Muscle layer of colon (tissue), 2 donors: ENCODE measurements at regions not wholly inside any gene's neighbourhood (a gene's known extent, or its start where the extent isn't known, plus 50 kb on each side); places are given as distances from the start of the nearest gene placed in this dataset.

Source experiments
- H3K27ac ChIP-seq: one replicate; pipeline ENCODE4 v1.7.0; 2013; ENCODE audit warnings: low read depth, mild to moderate bottlenecking, low read length, moderate library complexity
- H3K27me3 ChIP-seq, 2 donors: one replicate each; pipeline ENCODE4 v1.7.0; 2013; ENCODE audit warnings: low read length in 2 of 2, mild to moderate bottlenecking in 2 of 2; ENCODE audit not compliant: insufficient read depth in 2 of 2, control insufficient read depth in 1 of 2
- H3K36me3 ChIP-seq: one replicate; pipeline ENCODE4 v1.7.0; 2013; ENCODE audit warnings: mild to moderate bottlenecking, low read length; ENCODE audit not compliant: insufficient read depth
- H3K4me1 ChIP-seq: one replicate; pipeline ENCODE4 v1.7.0; 2013; ENCODE audit warnings: mild to moderate bottlenecking, low read length; ENCODE audit not compliant: insufficient read depth
- H3K4me3 ChIP-seq, 2 donors: one replicate each; pipeline ENCODE4 v1.7.0; 2013; ENCODE audit warnings: low read length in 2 of 2, low read depth in 1 of 2, mild to moderate bottlenecking in 1 of 2, moderate library complexity in 1 of 2
- H3K9ac ChIP-seq: one replicate; pipeline ENCODE4 v1.7.0; 2013; ENCODE audit warnings: low read length
- H3K9me3 ChIP-seq: one replicate; pipeline ENCODE4 v1.7.0; 2013; ENCODE audit warnings: mild to moderate bottlenecking, low read length
- donor health status: abdominal sarcoma.
- donor health status: Adenocarcinoma of cecum.

DNA sequence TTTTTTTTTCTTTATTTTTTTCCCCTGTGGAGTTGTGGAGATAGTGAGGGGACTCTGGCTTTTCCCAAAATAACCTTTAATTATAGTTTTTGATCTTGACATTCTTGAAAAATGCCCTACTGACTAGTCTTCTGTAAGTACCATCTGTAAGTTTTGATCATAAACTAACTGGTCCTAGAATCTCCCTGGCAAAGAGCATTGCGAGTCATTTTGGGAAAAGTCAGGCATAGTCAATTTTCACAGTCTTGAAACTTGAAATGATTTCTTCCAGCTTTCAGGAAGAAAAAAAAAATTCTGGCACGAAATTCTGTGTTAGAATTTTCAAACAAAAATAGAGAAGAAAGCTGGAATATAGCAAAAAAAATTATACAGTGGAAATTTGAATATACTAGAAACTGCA, 181.2 kb upstream of the SNX7 start:
- no peaks in the 10 kb centered on the region for H3K4me1 ChIP-seq
- no peak overlapping the region for H3K4me3 ChIP-seq
- no peak overlapping the region for H3K9ac ChIP-seq
- H3K27ac ChIP-seq = no peak overlapping the region
- H3K36me3 ChIP-seq = no peaks in the 10 kb centered on the region
- H3K27me3 ChIP-seq = no peaks in the 10 kb centered on the region
- no peaks in the 10 kb centered on the region for H3K9me3 ChIP-seq

GRCh38 chr1:98478121-98478520, 183.4 kb upstream of the SNX7 start:
- Histone ChIP-seq H3K4me1 (no peaks in the 10 kb centered on the region), H3K36me3 (no peaks in the 10 kb centered on the region), H3K4me3 (no peak overlapping the region), H3K27ac (no peak overlapping the region), H3K9me3 (no peaks in the 10 kb centered on the region), H3K9ac (no peak overlapping the region), H3K27me3 (no peaks in the 10 kb centered on the region)

GRCh38 chr1:98472878-98473277, 188.6 kb upstream of the SNX7 start:
- H3K36me3 ChIP-seq = no peaks in the 10 kb centered on the region
- no peaks in the 10 kb centered on the region for H3K4me1 ChIP-seq
- no peak overlapping the region for H3K4me3 ChIP-seq
- no peak overlapping the region for H3K9ac ChIP-seq
- H3K27me3 ChIP-seq = no peaks in the 10 kb centered on the region
- H3K9me3 ChIP-seq = no peaks in the 10 kb centered on the region
- no peak overlapping the region for H3K27ac ChIP-seq

DNA sequence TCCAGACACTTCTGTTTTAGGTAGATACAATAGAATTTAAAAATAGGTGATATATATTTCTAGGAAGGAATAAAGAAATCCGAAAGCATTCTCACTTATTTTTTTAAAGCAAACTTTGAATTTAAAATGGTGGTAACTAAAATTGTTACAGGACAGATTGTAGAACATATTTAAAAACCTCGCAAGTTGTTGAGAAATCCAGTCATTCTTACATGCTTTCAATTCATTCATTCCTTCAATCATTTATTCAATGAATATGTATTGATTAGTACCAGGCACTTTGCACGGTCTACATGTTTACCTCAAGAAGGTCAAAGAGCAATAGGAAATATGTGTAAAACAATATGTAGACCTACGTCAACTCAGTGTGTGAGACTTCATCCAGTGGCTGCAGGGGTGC, 189.9 kb upstream of the SNX7 start:
- no peak overlapping the region for H3K4me3 ChIP-seq
- no peaks in the 10 kb centered on the region for H3K9me3 ChIP-seq
- no peaks in the 10 kb centered on the region for H3K27me3 ChIP-seq
- no peaks in the 10 kb centered on the region for H3K4me1 ChIP-seq
- no peak overlapping the region for H3K9ac ChIP-seq
- H3K27ac ChIP-seq = no peak overlapping the region
- no peaks in the 10 kb centered on the region for H3K36me3 ChIP-seq

DNA sequence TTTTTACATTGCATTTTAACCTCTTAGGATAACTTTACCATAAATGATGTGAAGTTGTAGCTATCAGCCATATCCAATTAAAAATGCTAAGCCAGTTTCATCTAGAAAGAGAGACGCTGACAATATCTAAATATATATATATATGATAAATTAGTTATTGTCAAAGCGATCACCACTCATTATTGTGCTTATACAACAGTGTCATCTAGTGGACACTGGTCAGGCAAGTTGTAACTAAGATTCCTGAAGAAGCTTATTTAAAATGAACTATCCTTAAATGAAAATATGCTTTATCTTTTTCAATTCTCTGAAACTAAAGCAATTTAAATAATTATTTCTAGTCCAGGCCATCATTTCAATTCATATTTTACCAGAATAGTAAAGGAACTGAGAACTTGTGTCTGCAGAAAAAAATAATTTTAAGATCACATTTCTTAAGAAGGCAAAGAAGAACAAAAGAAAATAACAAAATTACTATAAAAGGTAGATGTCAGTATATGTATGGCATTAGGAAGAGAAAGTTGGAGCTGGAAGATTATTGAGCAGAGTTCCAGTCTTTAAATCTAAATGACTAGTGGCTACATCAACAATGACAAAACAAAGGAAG, 193.3 kb upstream of the SNX7 start:
- Histone ChIP-seq H3K4me3 (no peak overlapping the region), H3K4me1 (no peaks in the 10 kb centered on the region), H3K27ac (no peak overlapping the region), H3K9ac (no peak overlapping the region), H3K9me3 (no peaks in the 10 kb centered on the region), H3K27me3 (no peaks in the 10 kb centered on the region), H3K36me3 (no peaks in the 10 kb centered on the region)

DNA sequence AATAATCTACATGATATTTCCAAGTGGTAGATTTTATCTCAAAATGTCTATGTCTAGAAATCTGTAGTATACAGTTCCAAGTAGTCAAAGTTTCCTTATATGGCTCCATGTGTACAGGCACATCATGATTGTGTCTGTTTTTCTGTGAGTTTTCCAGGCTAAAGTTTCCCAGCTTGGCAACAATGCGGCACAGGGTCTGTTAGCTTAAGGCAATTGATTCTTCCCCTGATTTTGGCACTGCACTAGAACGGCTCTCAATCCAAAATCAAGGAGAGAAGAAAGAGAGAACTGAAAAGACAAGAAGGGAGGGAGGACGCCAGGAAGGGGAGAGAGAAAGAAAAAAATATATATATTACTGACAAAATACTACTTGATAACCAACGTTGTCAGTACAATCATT, 193.9 kb upstream of the SNX7 start:
- no peaks in the 10 kb centered on the region for H3K4me1 ChIP-seq
- H3K9ac ChIP-seq = no peak overlapping the region
- H3K9me3 ChIP-seq = no peaks in the 10 kb centered on the region
- no peak overlapping the region for H3K4me3 ChIP-seq
- no peaks in the 10 kb centered on the region for H3K36me3 ChIP-seq
- H3K27me3 ChIP-seq = no peaks in the 10 kb centered on the region
- H3K27ac ChIP-seq = no peak overlapping the region

GRCh38 chr1:98467122-98467521, 194.4 kb upstream of the SNX7 start:
- H3K4me3 ChIP-seq = no peak overlapping the region
- H3K9ac ChIP-seq = no peak overlapping the region
- H3K9me3 ChIP-seq = no peaks in the 10 kb centered on the region
- H3K36me3 ChIP-seq = no peaks in the 10 kb centered on the region
- no peak overlapping the region for H3K27ac ChIP-seq
- no peaks in the 10 kb centered on the region for H3K4me1 ChIP-seq
- H3K27me3 ChIP-seq = no peaks in the 10 kb centered on the region

DNA sequence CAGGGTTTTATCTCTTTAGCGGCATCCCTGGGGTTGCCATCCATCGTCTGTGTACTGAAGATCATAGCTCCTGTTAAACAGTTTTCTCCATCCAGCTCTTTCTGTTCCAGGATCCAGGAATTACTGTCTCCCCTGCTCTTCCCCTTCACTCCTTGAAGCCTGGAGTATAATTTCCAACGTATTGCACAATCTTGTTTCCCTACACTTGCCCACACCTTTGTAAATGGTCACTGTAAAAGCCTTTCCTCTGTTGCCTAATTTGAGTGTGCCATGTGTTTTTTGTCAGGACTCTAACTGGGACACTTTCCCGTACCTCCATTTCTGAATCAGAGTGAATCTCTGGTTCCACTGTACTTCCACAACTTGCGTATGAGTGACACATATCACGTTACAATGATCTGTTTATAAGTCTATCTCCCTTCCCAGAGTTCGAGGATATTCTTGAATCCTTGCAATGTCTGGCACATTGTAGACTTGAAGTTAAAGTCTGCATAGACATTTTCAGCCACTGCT, 199.6 kb upstream of the SNX7 start:
- Histone ChIP-seq H3K9ac (no peak overlapping the region), H3K27ac (no peak overlapping the region), H3K4me3 (no peak overlapping the region), H3K27me3 (no peaks in the 10 kb centered on the region), H3K9me3 (no peaks in the 10 kb centered on the region), H3K36me3 (no peaks in the 10 kb centered on the region), H3K4me1 (no peaks in the 10 kb centered on the region)

GRCh38 chr1:98460136-98460535, 201.4 kb upstream of the SNX7 start:
- H3K9me3 ChIP-seq = no peaks in the 10 kb centered on the region
- no peaks in the 10 kb centered on the region for H3K36me3 ChIP-seq
- no peak overlapping the region for H3K4me3 ChIP-seq
- no peak overlapping the region for H3K27ac ChIP-seq
- no peak overlapping the region for H3K9ac ChIP-seq
- no peaks in the 10 kb centered on the region for H3K27me3 ChIP-seq
- H3K4me1 ChIP-seq = no peaks in the 10 kb centered on the region

DNA sequence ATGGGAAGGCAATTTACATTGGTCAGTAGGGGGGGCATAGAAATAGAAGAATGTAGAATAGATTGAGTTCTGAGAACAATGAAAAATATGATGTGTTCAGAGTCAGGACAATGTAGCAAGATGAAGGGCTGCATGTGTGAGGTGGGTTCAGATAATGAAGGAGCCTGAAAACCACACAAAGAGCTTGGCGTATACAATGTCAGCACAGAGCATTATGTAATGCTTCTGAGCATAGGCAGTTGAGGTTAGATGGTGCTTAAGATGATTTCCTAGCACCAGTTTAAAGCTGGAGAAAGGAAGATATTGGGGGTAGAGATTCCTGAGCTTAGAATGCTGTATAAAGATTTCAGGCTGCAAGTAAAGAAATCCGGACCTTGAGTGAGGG, 202.0 kb upstream of the SNX7 start:
- Histone ChIP-seq H3K27me3 (no peaks in the 10 kb centered on the region), H3K9ac (no peak overlapping the region), H3K36me3 (no peaks in the 10 kb centered on the region), H3K27ac (no peak overlapping the region), H3K9me3 (no peaks in the 10 kb centered on the region), H3K4me3 (no peak overlapping the region), H3K4me1 (no peaks in the 10 kb centered on the region)

DNA sequence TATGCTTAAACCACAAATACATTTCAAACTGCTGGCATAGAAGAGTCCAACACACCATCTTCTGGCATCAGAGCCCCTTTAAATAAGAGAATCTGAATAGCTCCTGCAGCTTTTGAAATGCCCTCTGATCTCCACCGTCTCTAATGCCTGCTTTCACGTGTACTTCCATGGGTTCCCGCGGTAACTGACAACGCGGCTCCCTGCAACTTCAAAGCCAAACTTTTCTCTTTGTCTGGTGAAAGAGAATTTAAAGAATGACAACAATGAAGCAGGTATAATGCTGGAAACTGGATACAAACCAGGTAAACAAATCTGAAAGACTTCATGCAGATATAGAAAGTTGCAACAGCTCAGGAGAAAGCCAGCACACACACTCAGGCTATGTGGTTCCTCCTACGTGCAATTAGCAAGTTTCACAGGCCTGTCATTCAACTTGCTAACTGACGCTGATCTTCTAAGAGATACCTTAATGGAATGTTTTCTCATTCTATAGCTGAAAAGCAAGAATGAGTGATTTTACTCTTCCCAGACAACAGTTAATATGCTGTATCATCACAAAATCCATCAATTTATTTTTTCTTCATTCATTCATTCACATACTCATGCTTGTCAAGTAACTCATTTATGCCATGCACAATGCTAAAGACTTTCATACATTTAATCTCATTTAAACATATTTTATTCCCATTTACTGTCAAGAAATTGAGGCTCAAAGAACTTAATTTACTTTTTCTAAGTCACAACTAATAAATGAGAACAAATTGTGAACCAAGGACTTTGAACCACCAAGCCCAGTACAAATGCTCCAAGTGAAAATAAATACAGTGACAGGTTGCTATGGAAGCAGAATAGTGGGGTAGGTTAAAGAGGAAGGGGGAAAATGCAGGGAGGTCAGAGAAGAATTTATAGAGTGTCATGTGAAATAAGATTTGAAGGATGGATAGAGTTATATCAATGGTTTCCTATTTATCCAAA, 202.7 kb upstream of the SNX7 start:
- Histone ChIP-seq H3K36me3 (no peaks in the 10 kb centered on the region), H3K4me3 (no peak overlapping the region), H3K27ac (no peak overlapping the region), H3K9me3 (no peaks in the 10 kb centered on the region), H3K4me1 (no peaks in the 10 kb centered on the region), H3K27me3 (no peaks in the 10 kb centered on the region), H3K9ac (no peak overlapping the region)
